ENCODE measurements at regions not wholly inside any gene's neighbourhood (a gene's known extent, or its start where the extent isn't known, plus 50 kb on each side); places are given as distances from the start of the nearest gene placed in this dataset.

- WGBS, 2 experiments (ENCODE audit: extremely low coverage in 1 of 2, insufficient coverage in 1 of 2, insufficient read length in 1 of 2, insufficient replicate concordance in 2 of 2, low coverage in 1 of 2, low lambda C conversion rate in 2 of 2, missing lambda C conversion rate in 1 of 2), result 90% methylated on average over 5 of the region's 7 CpGs; no CpG with 5 or more reads in 1 of the 2 experiments
- no peak overlapping the region for H3K4me3 ChIP-seq (ENCODE audit: extremely low read depth in 1 of 4, insufficient read depth in 2 of 4, low read depth in 3 of 4, low read length in 4 of 4)
- no peak overlapping the region for H3K56ac ChIP-seq (replicated peaks; ENCODE audit: insufficient read length, low read depth, low read length)
- no peak overlapping the region for H3K9ac ChIP-seq (replicated peaks in 1 of 4; ENCODE audit: extremely low read depth in 1 of 4, low read depth in 3 of 4, low read length in 3 of 4)
- no peaks in the 10 kb centered on the region for H3K36me3 ChIP-seq (ENCODE audit: control insufficient read depth in 2 of 4, insufficient read depth in 4 of 4, low read length in 3 of 4)
- H2AK5ac ChIP-seq (ENCODE audit: low read depth, low read length), result no peak overlapping the region
- H2BK5ac ChIP-seq (ENCODE audit: low read depth, low read length), result no peak overlapping the region
- H4K8ac ChIP-seq (ENCODE audit: extremely low read depth, insufficient read depth, low read length), result no peak overlapping the region
- no peak overlapping the region for H3K4ac ChIP-seq (replicated peaks; ENCODE audit: insufficient read length, low read depth, low read length)
- DNase-seq (ENCODE audit: low read depth in 1 of 2, low spot score in 2 of 2) (no peak), FAIRE-seq (no peak)
- H3K4me2 ChIP-seq (ENCODE audit: insufficient read depth in 1 of 2, low read depth in 2 of 2, low read length in 2 of 2), result no peak overlapping the region
- no peaks in the 10 kb centered on the region for H3K79me2 ChIP-seq (ENCODE audit: control insufficient read depth in 1 of 2, insufficient read depth in 2 of 2, low read length in 2 of 2)
- no peaks in the 10 kb centered on the region for H3K23me2 ChIP-seq (ENCODE audit: low read depth, low read length)
- POLR2A ChIA-PET (ENCODE audit: partially characterized antibody), result no interaction called here
- peaks cover 0 to 2% (median 0%) of the 10 kb centered on the region in 4 experiments; a peak in 1 of 7 replicates for H3K4me1 ChIP-seq (replicated peaks in 1 of 4; ENCODE audit: control insufficient read depth in 3 of 4, insufficient read depth in 4 of 4, low read length in 3 of 4)
- H2AFZ ChIP-seq (ENCODE audit: low read length), result no peak overlapping the region
- H2BK15ac ChIP-seq (ENCODE audit: low read length), result no peak overlapping the region
- H3K14ac ChIP-seq (ENCODE audit: insufficient read length), result no peak overlapping the region
- H3K79me1 ChIP-seq (ENCODE audit: low read depth, low read length), result no peaks in the 10 kb centered on the region
- CTCF ChIA-PET (ENCODE audit: partially characterized antibody), result interaction anchor here (0.7 kb wide), 1 partner anchor 216 kb away, joined by 3 read pairs; no protein-coding TSS in a partner anchor
- H3K23ac ChIP-seq (ENCODE audit: insufficient read length), result no peak overlapping the region
- no peak overlapping the region for H4K91ac ChIP-seq (replicated peaks; ENCODE audit: insufficient read length, low read length)
- no peak overlapping the region for H2BK20ac ChIP-seq (ENCODE audit: low read length)
- no peak overlapping the region for H2BK120ac ChIP-seq (replicated peaks; ENCODE audit: low read depth, low read length)
- H2BK12ac ChIP-seq (ENCODE audit: low read depth, low read length), result no peak overlapping the region
- H3K9me3 ChIP-seq (ENCODE audit: insufficient read depth in 2 of 2, low read depth in 1 of 2, low read length in 1 of 2), result no peaks in the 10 kb centered on the region
- no peak overlapping the region for H4K5ac ChIP-seq (ENCODE audit: insufficient read length, low read depth, low read length)
- no peak overlapping the region for H3K18ac ChIP-seq (ENCODE audit: extremely low read depth, low read length)
- H3K27ac ChIP-seq (ENCODE audit: low read depth, low read length), result no peak overlapping the region
- no peaks in the 10 kb centered on the region for H3K27me3 ChIP-seq (replicated peaks in 1 of 4; ENCODE audit: control insufficient read depth in 3 of 4, extremely low read depth in 1 of 4, insufficient read depth in 3 of 4, low read length in 3 of 4)
- H4K20me1 ChIP-seq (replicated peaks in 1 of 2; ENCODE audit: control insufficient read depth in 1 of 2, insufficient read depth in 2 of 2, low read length in 2 of 2), result no peaks in the 10 kb centered on the region
- TF ChIP-seq ATF2 (IDR thresholded peaks at IDR 0.05; ENCODE audit: low read length) (no peak), RAD21 (IDR thresholded peaks at IDR 0.05 in 1 of 2, conservative IDR thresholded peaks at IDR 0.05 in 1 of 2; ENCODE audit: low read depth in 2 of 2, low read length in 2 of 2) (no peak), EP300 (IDR thresholded peaks at IDR 0.05; ENCODE audit: borderline replicate concordance in 1 of 2, low read depth in 2 of 2, low read length in 2 of 2) (no peak), TEAD4 (IDR thresholded peaks at IDR 0.05; ENCODE audit: low read depth, low read length) (no peak), SP1 (IDR thresholded peaks at IDR 0.05; ENCODE audit: low read depth, low read length) (no peak), CBX5 (IDR thresholded peaks at IDR 0.05; ENCODE audit: low read depth, low read length) (no peak), SRF (IDR thresholded peaks at IDR 0.05; ENCODE audit: low read depth, low read length) (no peak), JUN (IDR thresholded peaks at IDR 0.05; ENCODE audit: low read depth, low read length) (no peak), ATF3 (IDR thresholded peaks at IDR 0.05; ENCODE audit: insufficient read depth, low read depth, low read length) (no peak), TAF1 (IDR thresholded peaks at IDR 0.05; ENCODE audit: low read depth, low read length) (no peak), GTF2F1 (IDR thresholded peaks at IDR 0.05; ENCODE audit: borderline replicate concordance, low read depth, low read length) (no peak), MAX (IDR thresholded peaks at IDR 0.05) (no peak)
These were observed 211.1 kb upstream of the IRX1 start for GRCh38 chr5:3384531-3384930.
